AG04449 (cell line): ENCODE measurements at regions not wholly inside any gene's neighbourhood (a gene's known extent, or its start where the extent isn't known, plus 50 kb on each side); places are given as distances from the start of the nearest gene placed in this dataset.
"Not testable (repeated sequence)": the region's sequence is repeated elsewhere in the genome, so short reads cannot be mapped to it uniquely, and the experiment has no call there.

Experiments used
- CTCF ChIA-PET: fragments of 350-600 bp; formaldehyde crosslinking; extraction: SDS; loops from one replicate; lab custom pipeline; 2021; ENCODE audit warnings: antibody characterized with exemption; lab: Yijun Ruan, JAX
- POLR2A ChIA-PET: fragments of 400-600, 350-600 bp; formaldehyde crosslinking; extraction: SDS; loops from one replicate; lab custom pipeline; 2020; ENCODE audit warnings: antibody characterized with exemption, inconsistent platforms; lab: Yijun Ruan, JAX
- DNase-seq: peaks from one replicate; pipeline ENCODE4 v3.0.0-alpha.2; 2010; ENCODE audit warnings: low read depth, low spot score
- H3K4me3 ChIP-seq: 2 replicates; pipeline ENCODE4 v1.5.1; 2011; ENCODE audit warnings: low read depth, mild to moderate bottlenecking, control low read depth, low read length
- TF ChIP-seq, protein P1 (sequence below): IDR thresholded peaks from one replicate; pipeline ENCODE4 v1.5.1; 2011; ENCODE audit warnings: mild to moderate bottlenecking, moderate library complexity, low read length, control low read depth, inconsistent platforms; ENCODE audit not compliant: insufficient read depth; ENCODE audit errors: missing control alignments

DNA sequence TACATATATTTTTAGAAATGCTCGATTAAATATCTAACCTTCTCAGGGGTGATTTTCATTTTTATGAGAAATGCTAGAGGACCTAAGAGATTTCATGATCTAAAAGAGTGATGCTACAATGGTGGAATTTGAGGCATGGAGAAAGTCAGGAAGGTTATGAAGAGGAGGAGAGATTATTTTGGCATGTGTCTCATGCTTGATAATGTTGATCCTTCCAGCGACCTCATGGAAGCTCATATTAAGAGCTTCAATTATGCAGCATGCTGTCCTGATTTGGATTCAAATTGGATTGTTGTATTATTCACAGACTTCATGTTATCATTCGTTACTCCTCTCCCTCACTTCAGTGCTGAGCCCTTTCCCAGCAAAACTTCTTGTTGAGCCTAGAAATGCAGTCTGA, 112.5 kb downstream of the RAP2B start:
- CTCF ChIA-PET = interaction anchor here (2.6 kb wide), 1 partner anchor 11 kb away, joined by 16 read pairs; no protein-coding TSS in a partner anchor
- no peak for DNase-seq
- TF ChIP-seq, protein P1, sequence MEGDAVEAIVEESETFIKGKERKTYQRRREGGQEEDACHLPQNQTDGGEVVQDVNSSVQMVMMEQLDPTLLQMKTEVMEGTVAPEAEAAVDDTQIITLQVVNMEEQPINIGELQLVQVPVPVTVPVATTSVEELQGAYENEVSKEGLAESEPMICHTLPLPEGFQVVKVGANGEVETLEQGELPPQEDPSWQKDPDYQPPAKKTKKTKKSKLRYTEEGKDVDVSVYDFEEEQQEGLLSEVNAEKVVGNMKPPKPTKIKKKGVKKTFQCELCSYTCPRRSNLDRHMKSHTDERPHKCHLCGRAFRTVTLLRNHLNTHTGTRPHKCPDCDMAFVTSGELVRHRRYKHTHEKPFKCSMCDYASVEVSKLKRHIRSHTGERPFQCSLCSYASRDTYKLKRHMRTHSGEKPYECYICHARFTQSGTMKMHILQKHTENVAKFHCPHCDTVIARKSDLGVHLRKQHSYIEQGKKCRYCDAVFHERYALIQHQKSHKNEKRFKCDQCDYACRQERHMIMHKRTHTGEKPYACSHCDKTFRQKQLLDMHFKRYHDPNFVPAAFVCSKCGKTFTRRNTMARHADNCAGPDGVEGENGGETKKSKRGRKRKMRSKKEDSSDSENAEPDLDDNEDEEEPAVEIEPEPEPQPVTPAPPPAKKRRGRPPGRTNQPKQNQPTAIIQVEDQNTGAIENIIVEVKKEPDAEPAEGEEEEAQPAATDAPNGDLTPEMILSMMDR = no peak
- POLR2A ChIA-PET = no interaction called here
- H3K4me3 ChIP-seq = no peak overlapping the region

DNA sequence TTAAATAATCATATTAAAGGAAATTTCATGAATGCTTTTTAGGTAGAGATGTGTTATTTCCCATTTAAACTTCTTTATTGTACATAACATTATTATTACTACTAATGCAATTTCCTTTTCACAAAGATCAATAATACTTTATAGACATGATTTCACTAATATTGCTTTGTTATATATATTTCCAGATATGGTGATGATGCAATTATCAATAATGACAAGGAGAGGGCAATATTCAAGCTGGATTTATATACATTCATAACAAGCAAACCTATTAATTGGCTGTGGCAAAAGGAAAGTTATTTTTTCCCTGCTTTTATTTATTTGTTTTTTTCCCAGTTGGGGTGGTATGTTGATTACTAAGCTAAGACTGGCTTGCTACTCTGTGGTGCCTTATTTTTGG, 113.5 kb downstream of the RAP2B start:
- ChIA-PET POLR2A (no interaction called here), CTCF (interaction anchor here (1.2 to 2.6 kb wide), 2 partner anchors 10 to 29 kb away, joined by 4 to 16 read pairs; no protein-coding TSS in a partner anchor)
- TF ChIP-seq, protein P1 = no peak
- no peak for DNase-seq
- H3K4me3 ChIP-seq = no peak overlapping the region

DNA sequence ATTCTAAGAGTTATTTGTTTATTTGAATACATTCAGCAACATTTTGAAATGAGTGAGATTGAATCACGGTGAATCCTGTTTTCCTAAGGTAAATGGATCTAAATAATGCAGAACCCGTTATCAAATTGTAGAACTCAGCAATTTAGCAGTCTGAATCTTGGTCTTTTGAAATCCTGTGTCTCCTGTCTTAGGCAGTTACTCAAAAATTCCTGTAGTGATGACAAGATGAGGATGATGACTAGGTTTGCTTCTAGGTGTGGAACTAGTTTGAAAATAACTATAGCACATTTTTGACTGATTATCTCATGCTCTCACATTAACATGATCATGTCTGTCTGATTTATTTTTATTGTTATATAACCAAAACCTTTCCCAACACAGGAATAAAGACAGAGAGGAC, 115.0 kb downstream of the RAP2B start:
- POLR2A ChIA-PET = no interaction called here
- DNase-seq = no peak
- CTCF ChIA-PET = no interaction called here
- TF ChIP-seq, protein P1 = no peak
- no peak overlapping the region for H3K4me3 ChIP-seq

DNA sequence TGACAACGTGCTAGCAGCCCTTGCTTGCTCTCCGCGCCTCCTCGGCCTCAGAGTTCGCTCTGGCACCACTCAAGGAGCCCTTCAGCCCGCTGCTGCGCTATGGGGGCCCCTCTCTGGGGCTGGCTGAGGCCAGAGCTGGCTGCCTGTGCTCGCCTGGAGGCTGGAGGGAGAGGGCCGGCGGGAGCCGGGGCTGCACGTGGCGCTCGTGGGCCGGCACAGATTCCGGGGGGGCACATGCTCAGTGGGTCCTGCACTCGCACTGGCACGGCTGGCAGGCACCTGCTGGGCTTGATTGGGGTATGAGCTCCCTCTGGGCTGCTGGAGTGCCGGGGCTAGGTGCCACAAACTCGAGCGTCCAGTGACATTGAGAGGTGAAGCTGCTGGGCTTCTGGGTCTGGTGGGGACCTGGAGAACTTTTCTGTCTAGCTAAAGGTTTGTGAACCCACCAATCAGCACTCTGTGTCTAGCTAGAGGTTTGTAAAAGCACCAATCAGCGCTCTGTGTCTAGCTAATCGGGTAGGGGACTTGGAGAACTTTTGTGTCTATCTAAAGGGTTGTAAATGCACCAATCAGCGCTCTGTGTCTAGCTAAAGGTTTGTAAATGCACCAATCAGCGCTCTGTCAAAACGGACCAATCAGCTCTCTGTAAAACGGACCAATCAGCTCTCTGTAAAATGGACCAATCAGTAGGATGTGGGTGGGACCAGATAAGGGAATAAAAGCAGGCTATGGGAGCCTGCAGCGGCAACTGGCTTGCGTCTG, 119.4 kb downstream of the RAP2B start:
- H3K4me3 ChIP-seq, CTCF ChIA-PET, DNase-seq: not testable (repeated sequence)
- POLR2A ChIA-PET = interaction anchor here (0.6 kb wide), 1 partner anchor 255 kb away, joined by 3 read pairs; no protein-coding TSS in a partner anchor

DNA sequence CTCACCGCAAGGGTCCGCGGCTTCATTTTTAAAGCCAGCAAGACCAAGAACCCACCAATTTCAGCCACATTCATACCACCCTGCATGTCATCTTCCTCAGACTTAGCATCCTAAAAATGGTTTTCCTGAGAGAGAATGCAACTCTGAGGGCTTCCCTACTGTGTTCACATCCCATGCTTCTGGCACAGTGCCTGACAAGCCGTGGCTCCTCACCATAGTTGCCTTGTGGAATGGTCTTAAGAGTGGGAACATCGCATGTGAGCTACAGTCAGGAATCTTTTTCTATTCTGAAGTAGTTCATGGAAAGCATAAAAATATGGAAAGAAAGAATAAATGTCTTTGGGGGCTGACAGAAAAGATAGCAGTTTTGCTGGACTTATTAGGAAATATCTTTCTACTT, 120.3 kb downstream of the RAP2B start:
- POLR2A ChIA-PET = no interaction called here
- H3K4me3 ChIP-seq = no peak overlapping the region
- CTCF ChIA-PET = no interaction called here
- no peak for DNase-seq
- TF ChIP-seq, protein P1 = no peak

DNA sequence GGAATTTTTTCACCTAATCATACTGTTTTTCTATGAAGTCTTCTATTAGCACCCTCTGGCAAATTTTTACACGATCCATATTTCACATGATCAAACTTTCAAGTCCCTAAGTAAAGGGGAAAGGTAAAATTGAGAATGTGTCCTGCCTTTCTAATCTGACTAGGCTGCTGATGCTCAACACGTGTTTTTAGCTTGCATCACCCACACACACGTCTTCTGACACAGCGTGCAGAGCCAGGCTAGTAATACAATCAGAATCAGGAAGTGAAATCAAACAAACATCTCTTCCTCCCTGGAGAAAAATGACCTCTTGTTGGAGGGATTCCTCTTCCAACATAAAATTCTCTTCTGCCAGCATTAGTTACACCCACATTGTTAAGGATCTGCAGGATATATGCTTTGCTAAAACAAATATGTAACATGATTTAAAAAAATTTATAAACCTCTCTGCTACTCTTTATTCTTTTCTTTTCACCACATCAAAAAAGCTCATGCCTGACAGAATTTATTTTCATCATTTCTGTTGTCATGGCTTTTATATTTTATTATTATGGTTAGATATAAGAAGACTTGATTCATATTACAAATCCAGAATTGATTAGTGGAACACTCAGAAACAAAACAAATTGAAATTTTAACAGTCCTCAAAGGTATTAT, 122.4 kb downstream of the RAP2B start:
- TF ChIP-seq, protein P1 = no peak
- no peak overlapping the region for H3K4me3 ChIP-seq
- POLR2A ChIA-PET = interaction anchor here (2.1 kb wide), 1 partner anchor 123 kb away, joined by 8 read pairs; no protein-coding TSS in a partner anchor
- peak; percentile 72 for DNase-seq
- CTCF ChIA-PET = interaction anchor here (0.8 to 4.9 kb wide), 6 partner anchors 10 to 313 kb away, joined by 3 to 16 read pairs (median 4); no protein-coding TSS in a partner anchor
